ENCODE measurements at regions not wholly inside any gene's neighbourhood (a gene's known extent, or its start where the extent isn't known, plus 50 kb on each side); places are given as distances from the start of the nearest gene placed in this dataset.
"Not testable (repeated sequence)": the region's sequence is repeated elsewhere in the genome, so short reads cannot be mapped to it uniquely, and the experiment has no call there.

GRCh38 chr13:109702030-109702597 lies 84.3 kb downstream of the IRS2 start:
- H3K9ac ChIP-seq (ENCODE audit: control insufficient read depth, insufficient read depth, low read length); H4K20me1 ChIP-seq (ENCODE audit: control insufficient read depth, insufficient read depth); H3K4me3 ChIP-seq; H3K79me2 ChIP-seq (ENCODE audit: control insufficient read depth, insufficient read depth, low read length); BruUV-seq (replicated peaks); H3K27ac ChIP-seq (ENCODE audit: control insufficient read depth, insufficient read depth); H3K9me3 ChIP-seq (replicated peaks; ENCODE audit: control insufficient read depth, insufficient read depth, low read length); CTCF ChIA-PET; H2AFZ ChIP-seq (ENCODE audit: control insufficient read depth, low read depth, low read length); H3K4me1 ChIP-seq (ENCODE audit: control insufficient read depth, insufficient read depth, low read length); RAD21 ChIA-PET (ENCODE audit: unreplicated experiment); H3K27me3 ChIP-seq (replicated peaks in 1 of 2; ENCODE audit: control insufficient read depth in 2 of 2, insufficient read depth in 2 of 2, low read length in 1 of 2); intact Hi-C loops (cut with micrococcal nuclease; ENCODE audit: unreplicated experiment); H3K36me3 ChIP-seq (ENCODE audit: control insufficient read depth in 2 of 2, insufficient read depth in 2 of 2, low read length in 1 of 2); DNase-seq (ENCODE audit: low read depth, low spot score); FAIRE-seq; H3K4me2 ChIP-seq (ENCODE audit: control insufficient read depth, insufficient read depth); POLR2A ChIA-PET; ATAC-seq; in situ Hi-C loops (cut with MboI): not testable (repeated sequence)
- SMC1A ChIA-PET (ENCODE audit: uncharacterized antibody, unreplicated experiment), result interaction anchor here (0.6 to 0.7 kb wide), 2 partner anchors 10 to 95 kb away, joined by 3 read pairs; no protein-coding TSS in a partner anchor
- 25% methylated on average over 9 of the region's 9 CpGs for WGBS (ENCODE audit: insufficient coverage, insufficient replicate concordance, low lambda C conversion rate, missing lambda C conversion rate)

GRCh38 chr13:109700176-109700575 lies 86.2 kb downstream of the IRS2 start:
- Histone ChIP-seq H4K20me1 (ENCODE audit: control insufficient read depth, insufficient read depth) (no peaks in the 10 kb centered on the region), H3K9me3 (replicated peaks; ENCODE audit: control insufficient read depth, insufficient read depth, low read length) (no peaks in the 10 kb centered on the region), H3K27me3 (replicated peaks in 1 of 2; ENCODE audit: control insufficient read depth in 2 of 2, insufficient read depth in 2 of 2, low read length in 1 of 2) (no peaks in the 10 kb centered on the region), H3K4me3 (no peak overlapping the region), H2AFZ (ENCODE audit: control insufficient read depth, low read depth, low read length) (no peak overlapping the region), H3K4me1 (ENCODE audit: control insufficient read depth, insufficient read depth, low read length) (no peaks in the 10 kb centered on the region), H3K9ac (ENCODE audit: control insufficient read depth, insufficient read depth, low read length) (no peak overlapping the region), H3K27ac (ENCODE audit: control insufficient read depth, insufficient read depth) (no peak overlapping the region), H3K36me3 (ENCODE audit: control insufficient read depth in 2 of 2, insufficient read depth in 2 of 2, low read length in 1 of 2) (no peaks in the 10 kb centered on the region), H3K79me2 (ENCODE audit: control insufficient read depth, insufficient read depth, low read length) (no peaks in the 10 kb centered on the region), H3K4me2 (ENCODE audit: control insufficient read depth, insufficient read depth) (no peak overlapping the region)
- ChIA-PET CTCF (no interaction called here), POLR2A (no interaction called here), RAD21 (ENCODE audit: unreplicated experiment) (no interaction called here), SMC1A (ENCODE audit: uncharacterized antibody, unreplicated experiment) (no interaction called here)
- no peak for TF ChIP-seq CEBPZ (IDR thresholded peaks at IDR 0.05; ENCODE audit: low read depth, low read length)
- TF ChIP-seq RAD51 (IDR thresholded peaks at IDR 0.05), result no peak
- no peak for TF ChIP-seq ZBTB4 (CRISPR knock-in tag; IDR thresholded peaks at IDR 0.05)
- no peak for TF ChIP-seq SUZ12 (IDR thresholded peaks at IDR 0.05; ENCODE audit: unreplicated experiment)
- no peak for TF ChIP-seq ATF7 (IDR thresholded peaks at IDR 0.05; ENCODE audit: low read depth)
- WGBS (ENCODE audit: insufficient coverage, insufficient replicate concordance, low lambda C conversion rate, missing lambda C conversion rate), result 8% methylated on average over 3 of the region's 3 CpGs
- no peak for DNase-seq (ENCODE audit: low read depth, low spot score)
- FAIRE-seq, result no peak
- no TSS peak for BruUV-seq (replicated peaks)
- ATAC-seq, result no peak
- intact Hi-C loops (cut with micrococcal nuclease; ENCODE audit: unreplicated experiment), result no loop called here
- in situ Hi-C loops (cut with MboI), result no loop called here

Data from GM12878 (cell line).